ENCODE measurements at regions not wholly inside any gene's neighbourhood (a gene's known extent, or its start where the extent isn't known, plus 50 kb on each side); places are given as distances from the start of the nearest gene placed in this dataset.
"Not testable (repeated sequence)": the region's sequence is repeated elsewhere in the genome, so short reads cannot be mapped to it uniquely, and the experiment has no call there.

DNA sequence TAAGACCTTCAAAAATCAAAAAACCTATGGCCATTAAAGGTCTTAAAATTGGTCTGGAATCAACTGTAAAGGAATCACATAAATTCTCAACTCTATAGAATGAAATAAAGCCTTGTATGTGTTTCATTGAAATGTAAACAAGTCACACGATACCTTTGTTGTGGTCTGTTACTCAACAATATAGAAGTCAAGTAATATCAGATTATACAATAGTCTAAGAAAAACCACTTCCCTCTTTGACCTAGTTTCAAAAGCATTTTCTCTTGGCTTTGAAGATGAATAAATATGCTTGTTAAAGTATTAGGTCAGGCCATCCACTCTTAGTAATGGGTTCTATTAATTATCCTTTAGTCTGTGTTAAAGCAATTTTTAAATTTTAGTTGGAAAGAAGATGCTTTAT lies 79.8 kb upstream of the DIO2 start:
- H3K27ac Mint-ChIP-seq: no peak overlapping the region
- no peak for TF ChIP-seq CTCF (conservative IDR thresholded peaks at IDR 0.05)
- no peak overlapping the region for H3K14ac ChIP-seq (ENCODE audit: insufficient read depth, low read length)
- H3K56ac ChIP-seq (ENCODE audit: insufficient read length, low read depth, low read length): no peak overlapping the region
- no peak overlapping the region for H4K91ac ChIP-seq (ENCODE audit: insufficient read length, low read depth, low read length)
- no peak overlapping the region for H3K23ac ChIP-seq (ENCODE audit: insufficient read length, low read depth, low read length)
- H3K4me1 Mint-ChIP-seq: no peaks in the 10 kb centered on the region
- no peak for DNase-seq
- peaks cover 2 to 3% of the 10 kb centered on the region in 2 experiments; a peak in 3 of 5 replicates for H3K9me3 Mint-ChIP-seq
- no peak overlapping the region for H2BK15ac ChIP-seq (ENCODE audit: low read depth, low read length)
- no peak overlapping the region for H2AK5ac ChIP-seq (ENCODE audit: insufficient read length, low read length)
- H4K20me1 ChIP-seq (ENCODE audit: control insufficient read depth, insufficient read depth, insufficient read length): no peaks in the 10 kb centered on the region
- H3K9ac ChIP-seq (ENCODE audit: extremely low read depth, insufficient read length, low read length): no peak overlapping the region
- no peak overlapping the region for H2BK20ac ChIP-seq (ENCODE audit: low read depth, low read length, poor library complexity, severe bottlenecking)
- H3T11ph ChIP-seq (ENCODE audit: low read length): no peak overlapping the region
- no peaks in the 10 kb centered on the region for H3K79me1 ChIP-seq (ENCODE audit: insufficient read depth, low read depth, low read length, poor library complexity, severe bottlenecking)
- no peak overlapping the region for H3K4me3 Mint-ChIP-seq
- no peak overlapping the region for H3K27ac ChIP-seq (ENCODE audit: insufficient read length, low read depth, low read length)
- no peaks in the 10 kb centered on the region for H3K27me3 Mint-ChIP-seq (ENCODE audit: low read depth)
- H3K79me2 ChIP-seq (ENCODE audit: insufficient read depth, low read length): no peaks in the 10 kb centered on the region
- H4K5ac ChIP-seq (ENCODE audit: insufficient read length, low read depth, low read length): no peak overlapping the region
- H3K9me3 ChIP-seq (ENCODE audit: control insufficient read depth, low read depth, low read length): no peaks in the 10 kb centered on the region
- H4K8ac ChIP-seq (replicated peaks; ENCODE audit: insufficient read length, low read depth, low read length): no peak overlapping the region
- no peak overlapping the region for H2BK12ac ChIP-seq (ENCODE audit: insufficient read length, low read depth, low read length)
- H3K36me3 Mint-ChIP-seq (ENCODE audit: insufficient read depth in 1 of 3, low read depth in 3 of 3): peaks cover 0 to 2% (median 0%) of the 10 kb centered on the region in 3 experiments; a peak in 1 of 7 replicates
- H3K4ac ChIP-seq (ENCODE audit: low read depth, low read length): no peak overlapping the region
- no peak overlapping the region for H2BK120ac ChIP-seq (ENCODE audit: low read depth, low read length, poor library complexity, severe bottlenecking)
- WGBS (ENCODE audit: extremely low coverage, insufficient read length, low lambda C conversion rate): no CpG with 5 or more reads among the region's 1 CpG
- H3K23me2 ChIP-seq (ENCODE audit: insufficient read length, low read depth, low read length, poor library complexity, severe bottlenecking): no peaks in the 10 kb centered on the region
- no peak overlapping the region for H3K4me2 ChIP-seq (ENCODE audit: insufficient read depth, insufficient read length, low read length)
- no peaks in the 10 kb centered on the region for H3K4me1 ChIP-seq (ENCODE audit: insufficient read depth, low read length)
- no peak overlapping the region for H2BK5ac ChIP-seq (ENCODE audit: insufficient read length, low read length)
- no peaks in the 10 kb centered on the region for H3K27me3 ChIP-seq (ENCODE audit: insufficient read depth, low read length)
- H2AFZ ChIP-seq (ENCODE audit: low read length): no peak overlapping the region
- no peak overlapping the region for H3K18ac ChIP-seq (ENCODE audit: insufficient read length, low read depth, low read length)

DNA sequence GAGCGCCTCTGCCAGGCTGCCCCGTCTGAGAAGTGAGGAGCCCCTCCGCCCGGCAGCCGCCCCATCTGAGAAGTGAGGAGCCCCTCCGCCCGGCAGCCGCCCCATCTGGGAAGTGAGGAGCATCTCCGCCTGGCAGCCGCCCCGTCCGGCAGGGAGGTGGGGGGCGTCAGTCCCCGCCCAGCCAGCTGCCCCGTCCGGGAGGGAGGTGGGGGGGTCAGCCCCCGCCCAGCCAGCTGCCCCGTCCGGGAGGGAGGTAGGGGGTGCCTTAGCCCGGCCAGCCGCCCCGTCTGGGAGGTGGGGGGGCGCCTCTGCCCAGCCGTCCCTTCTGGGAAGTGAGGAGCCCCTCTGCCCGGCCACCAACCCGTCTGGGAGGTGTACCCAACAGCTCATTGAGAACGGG lies 75.4 kb upstream of the DIO2 start:
- H4K20me1 ChIP-seq (ENCODE audit: control insufficient read depth, insufficient read depth, insufficient read length); H3K4me3 Mint-ChIP-seq; H3K9ac ChIP-seq (ENCODE audit: extremely low read depth, insufficient read length, low read length); H3K4me2 ChIP-seq (ENCODE audit: insufficient read depth, insufficient read length, low read length); H2BK15ac ChIP-seq (ENCODE audit: low read depth, low read length); H3K27ac Mint-ChIP-seq; H3K18ac ChIP-seq (ENCODE audit: insufficient read length, low read depth, low read length); H3K27me3 ChIP-seq (ENCODE audit: insufficient read depth, low read length); H2BK20ac ChIP-seq (ENCODE audit: low read depth, low read length, poor library complexity, severe bottlenecking); H3K23ac ChIP-seq (ENCODE audit: insufficient read length, low read depth, low read length); DNase-seq; H3K79me1 ChIP-seq (ENCODE audit: insufficient read depth, low read depth, low read length, poor library complexity, severe bottlenecking); H2BK5ac ChIP-seq (ENCODE audit: insufficient read length, low read length); H3K4me1 Mint-ChIP-seq; H3K27ac ChIP-seq (ENCODE audit: insufficient read length, low read depth, low read length); H3T11ph ChIP-seq (ENCODE audit: low read length); H2AFZ ChIP-seq (ENCODE audit: low read length); H4K5ac ChIP-seq (ENCODE audit: insufficient read length, low read depth, low read length); H2BK12ac ChIP-seq (ENCODE audit: insufficient read length, low read depth, low read length); H2BK120ac ChIP-seq (ENCODE audit: low read depth, low read length, poor library complexity, severe bottlenecking); H3K4ac ChIP-seq (ENCODE audit: low read depth, low read length); H3K56ac ChIP-seq (ENCODE audit: insufficient read length, low read depth, low read length); H3K9me3 ChIP-seq (ENCODE audit: control insufficient read depth, low read depth, low read length); H2AK5ac ChIP-seq (ENCODE audit: insufficient read length, low read length); H3K23me2 ChIP-seq (ENCODE audit: insufficient read length, low read depth, low read length, poor library complexity, severe bottlenecking); H3K27me3 Mint-ChIP-seq (ENCODE audit: low read depth); H4K8ac ChIP-seq (replicated peaks; ENCODE audit: insufficient read length, low read depth, low read length); H3K4me1 ChIP-seq (ENCODE audit: insufficient read depth, low read length); H3K79me2 ChIP-seq (ENCODE audit: insufficient read depth, low read length); H4K91ac ChIP-seq (ENCODE audit: insufficient read length, low read depth, low read length); H3K14ac ChIP-seq (ENCODE audit: insufficient read depth, low read length); H3K36me3 Mint-ChIP-seq (ENCODE audit: insufficient read depth in 1 of 3, low read depth in 3 of 3): not testable (repeated sequence)
- peaks cover 11 to 14% of the 10 kb centered on the region in 2 experiments for H3K9me3 Mint-ChIP-seq
- WGBS (ENCODE audit: extremely low coverage, insufficient read length, low lambda C conversion rate): no CpG with 5 or more reads among the region's 27 CpGs

Data from H9 (cell line).